HG02798 (cell line): ENCODE measurements at regions not wholly inside any gene's neighbourhood (a gene's known extent, or its start where the extent isn't known, plus 50 kb on each side); places are given as distances from the start of the nearest gene placed in this dataset.
"Not testable (repeated sequence)": the region's sequence is repeated elsewhere in the genome, so short reads cannot be mapped to it uniquely, and the experiment has no call there.

Experiments
- ATAC-seq: cut with Tn5 transposase; IDR thresholded peaks from one replicate; pipeline ENCODE4 v1.9.1; 2021; ENCODE audit warnings: mild to moderate bottlenecking; ENCODE audit not compliant: unreplicated experiment, poor library complexity

DNA sequence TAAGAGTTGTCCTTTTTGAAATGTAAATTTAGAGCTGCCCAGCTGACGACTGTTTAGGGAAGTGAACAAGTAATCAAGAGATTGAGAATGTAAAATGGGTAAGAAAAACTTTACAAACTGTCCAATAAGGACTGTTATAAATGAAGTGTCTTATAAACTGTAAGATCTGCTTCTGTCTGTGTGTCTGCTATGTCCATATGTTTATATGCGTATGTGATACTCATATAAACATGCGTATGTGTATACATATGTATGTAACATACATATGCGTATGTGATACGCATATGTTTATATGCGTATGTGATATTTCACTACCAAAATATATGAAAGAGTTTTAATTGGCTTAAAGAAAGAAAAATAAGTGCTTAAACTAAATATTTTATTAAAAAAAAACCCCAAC lies 416.0 kb upstream of the GALNTL6 start:
- no peak for ATAC-seq

DNA sequence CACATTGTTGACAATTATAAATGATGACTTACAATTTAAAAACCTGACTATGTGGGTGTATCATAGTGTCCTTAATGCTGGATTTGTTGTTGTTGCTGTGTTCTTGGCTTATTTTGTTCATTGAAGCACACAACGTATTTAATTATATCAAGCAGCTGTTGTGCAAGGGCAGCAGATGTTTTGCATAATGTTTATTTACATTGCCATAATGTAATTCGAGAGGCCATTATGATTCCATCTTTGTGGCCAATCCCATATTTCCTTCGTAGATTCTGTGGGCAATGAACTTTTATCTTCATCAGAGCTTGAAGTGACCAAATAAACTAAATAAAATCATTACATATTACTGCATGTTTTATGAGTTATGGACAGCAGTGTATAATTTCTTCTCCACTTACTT lies 422.6 kb upstream of the GALNTL6 start:
- no peak for ATAC-seq

DNA sequence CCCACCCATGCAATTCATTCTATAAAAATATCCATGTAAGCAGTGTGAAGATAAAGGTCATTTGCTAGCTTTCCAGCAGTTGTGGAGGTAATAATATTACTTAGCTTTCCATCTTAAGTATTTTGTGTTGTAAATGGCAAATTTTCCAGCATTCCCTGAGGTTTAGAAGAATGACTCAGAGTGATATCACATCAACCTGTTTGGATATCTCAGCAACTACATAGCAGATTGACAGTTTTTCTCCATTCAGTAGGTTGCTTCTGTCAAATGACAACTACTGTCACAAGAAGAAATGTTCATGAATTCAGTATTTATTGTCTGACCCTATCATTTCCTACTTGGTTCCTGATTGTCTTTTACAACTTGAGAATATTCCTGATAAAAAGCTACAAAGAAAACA lies 434.9 kb upstream of the GALNTL6 start:
- ATAC-seq = no peak

DNA sequence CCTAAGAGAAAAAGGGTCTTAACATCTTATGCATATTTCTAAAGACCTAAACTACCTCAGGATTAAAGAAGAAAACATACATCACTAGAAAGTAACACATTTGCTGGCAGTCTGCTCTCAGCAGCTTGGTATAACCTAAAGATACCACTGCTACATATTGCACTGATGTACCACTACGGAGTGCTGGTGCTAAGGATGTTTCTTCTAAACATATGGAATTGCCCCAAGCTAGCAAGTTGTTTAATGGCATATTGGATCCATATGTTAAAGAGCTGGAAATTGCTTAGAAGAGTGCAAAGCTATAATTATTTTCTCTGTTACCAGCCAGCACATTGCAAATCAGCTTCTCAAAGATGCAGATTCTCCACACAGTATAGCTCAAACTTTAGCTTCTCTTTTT lies 436.5 kb upstream of the GALNTL6 start:
- ATAC-seq = no peak

DNA sequence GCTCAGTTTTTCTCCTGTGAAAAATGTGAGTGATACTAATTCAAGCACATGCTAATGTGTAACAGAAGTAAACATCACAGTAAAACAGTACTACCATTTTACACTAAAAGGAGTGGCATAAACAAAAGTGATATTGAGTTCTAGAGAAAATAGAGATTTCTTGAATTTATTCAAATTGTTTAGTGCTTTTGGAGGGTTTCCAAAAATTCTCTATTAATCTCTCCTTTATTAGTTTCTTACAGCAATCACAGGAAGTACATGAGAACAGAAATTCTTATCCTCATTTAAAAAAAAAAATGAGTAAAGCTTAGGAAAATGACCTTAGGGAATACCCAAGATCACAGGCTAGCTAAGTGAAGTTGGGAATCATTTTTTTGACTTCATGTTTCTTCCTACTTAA lies 459.7 kb upstream of the GALNTL6 start:
- no peak for ATAC-seq

GRCh38 chr4:171348090-171348489 lies 465.1 kb upstream of the GALNTL6 start:
- ATAC-seq = no peak

- no peak for ATAC-seq
Observed at GRCh38 chr4:171342646-171343045, 470.6 kb upstream of the GALNTL6 start.

- no peak for ATAC-seq
Observed at GRCh38 chr4:171340258-171340657, 472.9 kb upstream of the GALNTL6 start.

GRCh38 chr4:171334549-171334948 lies 478.7 kb upstream of the GALNTL6 start:
- no peak for ATAC-seq

- ATAC-seq = no peak
Observed at GRCh38 chr4:171308661-171309060, 504.5 kb upstream of the GALNTL6 start.

DNA sequence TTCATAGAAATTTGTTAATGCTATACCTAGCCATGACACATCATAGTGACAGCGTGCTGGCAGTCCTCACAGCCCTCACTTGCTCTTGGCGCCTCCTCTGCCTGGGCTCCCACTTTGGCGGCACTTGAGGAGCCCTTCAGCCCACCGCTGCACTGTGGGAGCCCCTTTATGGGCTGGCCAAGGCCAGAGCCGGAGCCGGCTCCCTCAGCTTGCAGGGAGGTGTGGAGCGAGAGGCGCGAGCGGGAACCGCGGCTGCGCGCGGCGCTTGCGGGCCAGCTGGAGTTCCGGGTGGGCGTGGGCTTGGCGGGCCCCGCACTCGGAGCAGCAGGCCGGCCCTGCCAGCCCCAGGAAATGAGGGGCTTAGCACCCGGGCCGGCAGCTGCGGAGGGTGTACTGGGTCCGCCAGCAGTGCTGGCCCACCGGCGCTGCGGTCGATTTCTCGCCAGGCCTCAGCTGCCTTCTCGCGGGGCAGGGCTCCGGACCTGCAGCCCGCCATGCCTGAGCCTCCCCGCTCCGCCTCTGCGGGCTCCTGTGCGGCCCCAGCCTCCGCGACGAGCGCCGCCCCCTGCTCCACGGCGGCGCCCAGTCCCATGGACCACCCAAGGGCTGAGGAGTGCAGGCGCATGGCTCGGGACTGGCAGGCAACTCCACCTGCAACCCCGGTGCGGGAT lies 515.0 kb upstream of the GALNTL6 start:
- ATAC-seq = not testable (repeated sequence)

DNA sequence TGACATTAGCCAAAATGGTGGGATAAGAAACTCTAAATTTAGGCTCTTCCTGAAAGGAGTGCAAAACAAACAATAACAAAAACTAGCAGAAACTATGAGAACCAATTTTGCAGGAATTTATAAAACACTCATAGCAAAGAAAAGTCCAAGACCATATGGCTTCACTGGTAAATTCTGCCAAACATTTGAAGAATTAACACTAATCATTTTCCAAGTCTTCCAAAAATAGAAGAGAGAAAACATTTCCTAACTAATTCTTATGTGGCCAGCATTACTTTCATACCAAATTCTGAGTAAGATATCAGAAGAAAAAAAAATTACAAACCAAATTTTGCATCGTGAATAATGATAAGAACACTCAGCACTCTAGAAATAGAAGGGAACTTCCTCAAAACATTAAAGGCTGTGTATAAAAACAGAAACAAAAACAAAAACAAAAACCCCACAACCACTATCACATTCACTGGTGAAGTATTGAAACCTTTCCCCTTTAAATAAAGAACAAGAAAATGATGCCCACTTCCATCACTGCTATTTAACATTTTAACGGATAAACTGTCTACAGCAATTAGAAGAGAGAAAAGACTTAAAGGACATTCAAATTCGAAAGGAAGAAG lies 524.3 kb upstream of the GALNTL6 start:
- ATAC-seq = no peak

GRCh38 chr4:171281359-171281758 lies 531.8 kb upstream of the GALNTL6 start:
- no peak for ATAC-seq

GRCh38 chr4:171279131-171279530 lies 534.1 kb upstream of the GALNTL6 start:
- no peak for ATAC-seq

DNA sequence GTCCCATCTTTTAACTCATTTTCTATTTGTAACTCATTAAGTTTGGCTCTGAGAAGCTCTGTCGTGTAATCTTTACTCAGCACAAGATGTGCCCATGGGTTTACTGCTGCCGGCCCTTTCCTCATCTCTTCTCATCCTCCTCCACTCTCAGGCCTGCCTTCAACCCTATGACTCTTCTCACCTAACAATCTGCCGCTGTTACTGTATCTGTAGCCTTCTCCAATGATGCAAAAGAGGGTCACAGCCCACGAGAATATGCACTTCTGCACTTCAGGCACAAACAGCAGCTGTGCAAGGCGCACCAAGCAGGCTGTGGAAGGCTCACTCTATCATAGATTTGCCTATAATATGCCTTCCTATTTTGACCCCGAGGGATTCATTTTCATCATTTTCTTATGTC lies 546.5 kb upstream of the GALNTL6 start:
- no peak for ATAC-seq

- no peak for ATAC-seq
Observed at GRCh38 chr4:171265190-171265818, 547.9 kb upstream of the GALNTL6 start.

GRCh38 chr4:171256223-171256622 lies 557.0 kb upstream of the GALNTL6 start:
- no peak for ATAC-seq

GRCh38 chr4:171246948-171247347 lies 566.3 kb upstream of the GALNTL6 start:
- ATAC-seq = no peak

- no peak for ATAC-seq
Observed at GRCh38 chr4:171242831-171243230, 570.4 kb upstream of the GALNTL6 start.

- no peak for ATAC-seq
Observed at GRCh38 chr4:171239196-171239595, 574.0 kb upstream of the GALNTL6 start.

- no peak for ATAC-seq
Observed at GRCh38 chr4:171235521-171235920, 577.7 kb upstream of the GALNTL6 start.

DNA sequence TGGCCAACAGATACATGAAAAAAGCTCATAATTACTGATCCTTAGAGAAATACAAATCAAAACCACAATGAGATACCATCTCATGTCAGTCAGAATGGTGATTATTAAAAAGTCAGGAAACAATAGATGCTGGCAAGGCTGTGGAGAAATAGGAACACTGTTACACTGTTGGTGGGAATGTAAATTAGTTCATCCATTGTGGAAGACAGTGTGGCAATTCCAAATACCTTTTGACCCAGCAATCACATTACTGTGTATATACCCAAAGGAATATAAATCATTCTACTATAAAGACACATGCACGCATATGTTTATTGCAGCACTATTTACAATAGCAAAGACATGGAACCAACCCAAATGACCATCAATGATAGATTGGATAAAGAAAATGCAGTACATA lies 583.9 kb upstream of the GALNTL6 start:
- ATAC-seq = not testable (repeated sequence)
